Chondrocyte (in vitro differentiated cells): ENCODE measurements at regions not wholly inside any gene's neighbourhood (a gene's known extent, or its start where the extent isn't known, plus 50 kb on each side); places are given as distances from the start of the nearest gene placed in this dataset.

Experiments used
- DNase-seq: peaks from one replicate; pipeline ENCODE4 v3.0.0; 2021; ENCODE audit warnings: mixed read lengths, low spot score
- H3K27ac Mint-ChIP-seq: one replicate; pipeline ENCODE4 v1.8.0; 2021; ENCODE audit warnings: mild to moderate bottlenecking, moderate library complexity, mixed read lengths; ENCODE audit not compliant: unreplicated experiment
- H3K27me3 Mint-ChIP-seq: 2 replicates; pipeline ENCODE4 v1.8.0; 2021; ENCODE audit warnings: low read depth, mixed read lengths
- H3K36me3 Mint-ChIP-seq: 2 replicates; pipeline ENCODE4 v1.8.0; 2021; ENCODE audit warnings: low read depth, mixed read lengths
- H3K4me1 Mint-ChIP-seq: 2 replicates; pipeline ENCODE4 v1.8.0; 2021; ENCODE audit warnings: low read depth, mild to moderate bottlenecking, mixed read lengths
- H3K4me3 Mint-ChIP-seq: one replicate; pipeline ENCODE4 v1.8.0; 2021; ENCODE audit warnings: mild to moderate bottlenecking, moderate library complexity, mixed read lengths; ENCODE audit not compliant: unreplicated experiment
- H3K9me3 Mint-ChIP-seq: 2 replicates; pipeline ENCODE4 v1.8.0; 2021; ENCODE audit warnings: low read depth, mixed read lengths
- CTCF ChIP-seq: fragments of 200-600 bp; sonication (generic); IDR thresholded peaks from 2 replicates; pipeline ENCODE4 v1.5.0; 2021; ENCODE audit warnings: antibody characterized with exemption, mild to moderate bottlenecking, moderate library complexity

GRCh38 chr7:137135654-137136350 lies 207.7 kb downstream of the PTN start:
- H3K27me3 Mint-ChIP-seq: no peaks in the 10 kb centered on the region
- H3K9me3 Mint-ChIP-seq: peaks cover 13% of the 10 kb centered on the region
- H3K27ac Mint-ChIP-seq: no peak overlapping the region
- H3K4me3 Mint-ChIP-seq: no peak overlapping the region
- peaks cover 2% of the 10 kb centered on the region for H3K36me3 Mint-ChIP-seq
- TF ChIP-seq CTCF: no peak
- no peak for DNase-seq
- peaks cover 8% of the 10 kb centered on the region for H3K4me1 Mint-ChIP-seq

GRCh38 chr7:137130751-137131158 lies 212.8 kb downstream of the PTN start:
- Mint-ChIP-seq H3K36me3 (peaks cover 2% of the 10 kb centered on the region), H3K9me3 (peaks cover 6% of the 10 kb centered on the region), H3K4me3 (no peak overlapping the region), H3K27ac (no peak overlapping the region), H3K4me1 (peaks cover 9% of the 10 kb centered on the region), H3K27me3 (no peaks in the 10 kb centered on the region)
- TF ChIP-seq CTCF: no peak
- no peak for DNase-seq

GRCh38 chr7:137129025-137129424 lies 214.5 kb downstream of the PTN start:
- no peak for TF ChIP-seq CTCF
- Mint-ChIP-seq H3K27me3 (peaks cover 2% of the 10 kb centered on the region), H3K27ac (no peak overlapping the region)

GRCh38 chr7:137127806-137128205 lies 215.7 kb downstream of the PTN start:
- Mint-ChIP-seq H3K4me3 (no peak overlapping the region), H3K27ac (no peak overlapping the region), H3K36me3 (no peaks in the 10 kb centered on the region), H3K27me3 (peaks cover 2% of the 10 kb centered on the region), H3K9me3 (no peaks in the 10 kb centered on the region), H3K4me1 (peaks cover 6% of the 10 kb centered on the region)
- DNase-seq: no peak
- TF ChIP-seq CTCF: no peak

More at GRCh38 chr7:137129025-137129424, 214.5 kb downstream of the PTN start:
- H3K36me3 Mint-ChIP-seq: peaks cover 2% of the 10 kb centered on the region
- DNase-seq: no peak
- H3K4me3 Mint-ChIP-seq: no peak overlapping the region
- peaks cover 6% of the 10 kb centered on the region for H3K4me1 Mint-ChIP-seq
- peaks cover 6% of the 10 kb centered on the region for H3K9me3 Mint-ChIP-seq

GRCh38 chr7:137127058-137127457 lies 216.5 kb downstream of the PTN start:
- H3K27me3 Mint-ChIP-seq: peaks cover 2% of the 10 kb centered on the region
- H3K36me3 Mint-ChIP-seq: no peaks in the 10 kb centered on the region
- H3K4me3 Mint-ChIP-seq: no peak overlapping the region
- peaks cover 6% of the 10 kb centered on the region for H3K4me1 Mint-ChIP-seq
- DNase-seq: no peak
- H3K27ac Mint-ChIP-seq: no peak overlapping the region
- no peaks in the 10 kb centered on the region for H3K9me3 Mint-ChIP-seq
- TF ChIP-seq CTCF: no peak
